HCT116 (cell line): ENCODE measurements at regions not wholly inside any gene's neighbourhood (a gene's known extent, or its start where the extent isn't known, plus 50 kb on each side); places are given as distances from the start of the nearest gene placed in this dataset.

ENCODE experiments used
- ELF1 ChIP-seq: IDR thresholded peaks from 2 replicates; pipeline ENCODE4 v1.6.1; 2012; ENCODE audit warnings: low read depth, borderline replicate concordance
- POLR2A ChIP-seq: IDR thresholded peaks from 2 replicates; pipeline ENCODE4 v1.7.0; 2011; ENCODE audit warnings: borderline replicate concordance; ENCODE audit not compliant: insufficient read depth, insufficient read length; ENCODE audit errors: extremely low read depth
- SP1 ChIP-seq: IDR thresholded peaks from 2 replicates; pipeline ENCODE4 v1.6.1; 2012; ENCODE audit warnings: low read depth
- SRF ChIP-seq: IDR thresholded peaks from 2 replicates; pipeline ENCODE4 v1.6.1; 2012; ENCODE audit warnings: low read depth
- TF ChIP-seq, protein P1 (sequence below), 3 experiments: fragments of 200-600 bp in 1 of 3; sonication (generic) in 1 of 3; IDR thresholded peaks in 2 of 3; conservative IDR thresholded peaks in 1 of 3; 2 replicates each; pipeline ENCODE4 v1.5.1; 2012 to 2017; ENCODE audit warnings: low read depth in 2 of 3, low read length in 2 of 3, antibody characterized with exemption in 1 of 3, borderline replicate concordance in 1 of 3, control low read depth in 1 of 3, mild to moderate bottlenecking in 1 of 3, mixed read lengths in 1 of 3, mixed run types in 1 of 3, moderate library complexity in 1 of 3; ENCODE audit not compliant: insufficient read depth in 1 of 3
- TF ChIP-seq, protein P2 (sequence below): IDR thresholded peaks from 2 replicates; pipeline ENCODE4 v1.6.1; 2012

DNA sequence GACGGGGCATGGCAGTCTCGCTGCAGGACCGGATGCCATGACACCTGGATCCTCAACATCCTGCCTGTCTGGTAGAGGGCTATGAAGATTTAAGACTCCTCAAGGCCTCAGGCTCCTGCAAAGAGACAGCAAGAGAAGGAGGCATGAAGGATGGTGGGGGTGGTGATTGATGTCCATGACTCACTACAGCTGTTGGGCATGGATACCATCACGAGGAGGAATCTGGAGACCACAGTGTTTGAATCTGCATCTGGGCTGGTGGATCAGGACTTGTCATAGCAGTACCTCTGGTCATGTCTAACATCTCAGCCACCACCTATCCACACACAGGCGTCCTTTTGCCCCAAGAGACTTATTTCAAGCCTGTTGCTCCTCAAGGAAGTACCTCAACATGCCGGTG, 50.2 kb upstream of the WSCD1 start:
- TF ChIP-seq ELF1 = no peak
- TF ChIP-seq, protein P1, sequence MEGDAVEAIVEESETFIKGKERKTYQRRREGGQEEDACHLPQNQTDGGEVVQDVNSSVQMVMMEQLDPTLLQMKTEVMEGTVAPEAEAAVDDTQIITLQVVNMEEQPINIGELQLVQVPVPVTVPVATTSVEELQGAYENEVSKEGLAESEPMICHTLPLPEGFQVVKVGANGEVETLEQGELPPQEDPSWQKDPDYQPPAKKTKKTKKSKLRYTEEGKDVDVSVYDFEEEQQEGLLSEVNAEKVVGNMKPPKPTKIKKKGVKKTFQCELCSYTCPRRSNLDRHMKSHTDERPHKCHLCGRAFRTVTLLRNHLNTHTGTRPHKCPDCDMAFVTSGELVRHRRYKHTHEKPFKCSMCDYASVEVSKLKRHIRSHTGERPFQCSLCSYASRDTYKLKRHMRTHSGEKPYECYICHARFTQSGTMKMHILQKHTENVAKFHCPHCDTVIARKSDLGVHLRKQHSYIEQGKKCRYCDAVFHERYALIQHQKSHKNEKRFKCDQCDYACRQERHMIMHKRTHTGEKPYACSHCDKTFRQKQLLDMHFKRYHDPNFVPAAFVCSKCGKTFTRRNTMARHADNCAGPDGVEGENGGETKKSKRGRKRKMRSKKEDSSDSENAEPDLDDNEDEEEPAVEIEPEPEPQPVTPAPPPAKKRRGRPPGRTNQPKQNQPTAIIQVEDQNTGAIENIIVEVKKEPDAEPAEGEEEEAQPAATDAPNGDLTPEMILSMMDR (IDR thresholded peaks at IDR 0.05 in 2 of 3, conservative IDR thresholded peaks at IDR 0.05 in 1 of 3; ENCODE audit: borderline replicate concordance in 1 of 3, insufficient read depth in 1 of 3, low read depth in 2 of 3, low read length in 2 of 3) = no peak
- no peak for TF ChIP-seq POLR2A
- TF ChIP-seq, protein P2, sequence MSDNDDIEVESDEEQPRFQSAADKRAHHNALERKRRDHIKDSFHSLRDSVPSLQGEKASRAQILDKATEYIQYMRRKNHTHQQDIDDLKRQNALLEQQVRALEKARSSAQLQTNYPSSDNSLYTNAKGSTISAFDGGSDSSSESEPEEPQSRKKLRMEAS = no peak
- no peak for TF ChIP-seq SRF
- TF ChIP-seq SP1 = no peak
